SH-SY5Y (cell line): ENCODE measurements at regions not wholly inside any gene's neighbourhood (a gene's known extent, or its start where the extent isn't known, plus 50 kb on each side); places are given as distances from the start of the nearest gene placed in this dataset.

Experiments used
- GATA2 ChIP-seq: IDR thresholded peaks from 2 replicates; pipeline ENCODE4 v1.6.1; 2011; ENCODE audit warnings: mild to moderate bottlenecking, low read depth, low read length
- GATA3 ChIP-seq: IDR thresholded peaks from 2 replicates; pipeline ENCODE4 v1.6.1; 2011; ENCODE audit warnings: low read depth, mild to moderate bottlenecking, low read length, moderate library complexity

- no peak for TF ChIP-seq GATA3
- no peak for TF ChIP-seq GATA2
Measured at GRCh38 chr17:71938340-71939010, 182.3 kb upstream of the SOX9 start.

- no peak for TF ChIP-seq GATA2
- no peak for TF ChIP-seq GATA3
Measured at GRCh38 chr17:71941920-71942319, 178.9 kb upstream of the SOX9 start.

DNA sequence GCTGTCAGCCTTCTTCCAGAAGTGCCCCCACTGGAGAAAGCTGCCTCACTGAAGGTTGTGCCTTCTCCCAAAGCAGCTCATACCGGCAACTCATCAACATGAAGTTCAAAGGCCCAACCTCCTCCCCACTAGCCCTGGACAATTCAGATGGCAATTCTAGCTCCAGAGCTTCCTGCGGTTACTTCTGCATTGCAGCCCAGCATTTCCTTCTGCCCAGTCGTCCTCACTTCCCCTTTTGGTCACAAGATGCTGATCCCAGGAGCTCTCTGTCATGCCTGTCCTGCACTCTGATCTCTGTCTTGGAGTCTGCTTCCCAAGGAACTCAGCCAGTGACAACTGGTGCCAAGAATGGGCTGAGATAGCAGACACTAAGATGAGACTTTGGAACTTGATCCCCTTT is 178.2 kb upstream of the SOX9 start:
- TF ChIP-seq GATA2 (no peak), GATA3 (no peak)

- TF ChIP-seq GATA2 (no peak), GATA3 (no peak)
Measured at GRCh38 chr17:71948703-71949422, 172.0 kb upstream of the SOX9 start.

- TF ChIP-seq GATA3 (no peak), GATA2 (no peak)
Measured at GRCh38 chr17:71959154-71959553, 161.7 kb upstream of the SOX9 start.

GRCh38 chr17:71963351-71963750 is 157.5 kb upstream of the SOX9 start:
- no peak for TF ChIP-seq GATA2

DNA sequence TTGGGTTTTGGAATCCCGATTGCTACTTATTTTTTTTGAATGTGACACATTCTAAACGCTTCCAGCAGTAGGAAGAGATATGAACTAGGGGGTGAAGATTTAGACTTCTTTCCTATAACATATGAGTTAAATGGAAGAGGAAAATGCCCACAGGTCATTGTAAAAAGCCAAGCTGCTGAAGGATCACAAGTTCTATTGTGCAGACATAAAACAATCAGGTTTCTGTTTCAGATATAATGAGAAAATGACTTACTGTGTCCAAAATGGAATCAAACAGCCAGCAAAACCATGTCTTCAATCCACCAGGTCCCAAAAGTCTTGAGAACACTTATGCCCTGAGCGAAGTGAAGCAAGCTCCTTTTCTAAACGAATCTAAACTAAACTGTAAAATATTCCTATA is 157.0 kb upstream of the SOX9 start:
- TF ChIP-seq GATA3 (no peak), GATA2 (no peak)

DNA sequence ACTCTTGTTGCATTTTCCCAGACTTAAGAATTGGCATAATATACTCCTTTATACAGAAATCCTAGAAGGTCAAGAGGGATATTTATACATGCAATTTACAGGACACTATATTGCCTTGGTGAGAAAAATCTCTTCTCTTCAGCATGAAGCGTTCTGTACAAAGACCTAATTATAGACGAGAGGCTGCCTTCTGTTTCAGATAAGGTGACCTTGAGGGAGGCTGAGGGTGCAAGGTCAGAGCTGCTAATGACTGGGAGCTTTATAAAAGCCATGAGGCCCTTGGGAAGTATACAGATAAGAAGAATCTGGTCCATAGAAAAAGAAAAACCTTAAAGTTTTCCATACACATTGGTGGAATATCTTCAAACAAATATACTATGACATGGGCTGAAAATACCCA is 156.3 kb upstream of the SOX9 start:
- no peak for TF ChIP-seq GATA2
- no peak for TF ChIP-seq GATA3

- TF ChIP-seq GATA2 (no peak), GATA3 (no peak)
Measured at GRCh38 chr17:71966055-71966454, 154.8 kb upstream of the SOX9 start.

GRCh38 chr17:71966459-71967313 is 154.1 kb upstream of the SOX9 start:
- TF ChIP-seq GATA3 = no peak
- no peak for TF ChIP-seq GATA2

DNA sequence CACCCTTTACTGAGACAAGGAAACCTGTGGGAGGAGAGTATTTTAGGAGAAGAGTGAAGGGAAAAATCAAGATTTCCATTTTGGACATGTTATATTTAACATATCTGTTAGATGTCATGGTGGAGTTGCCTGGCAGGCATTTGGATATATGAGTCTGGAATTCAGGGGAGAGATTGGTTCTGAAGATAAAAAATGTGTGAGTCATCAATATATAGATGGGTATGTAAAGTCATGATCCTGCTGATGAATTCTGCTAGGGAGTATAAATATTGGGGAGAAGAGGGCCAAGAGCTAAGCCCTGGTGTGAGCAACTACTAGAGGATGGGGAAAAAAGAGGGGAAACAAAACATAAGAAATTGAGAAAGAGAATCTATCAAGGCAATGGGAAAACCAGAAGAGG is 151.3 kb upstream of the SOX9 start:
- TF ChIP-seq GATA3 = no peak
- no peak for TF ChIP-seq GATA2

DNA sequence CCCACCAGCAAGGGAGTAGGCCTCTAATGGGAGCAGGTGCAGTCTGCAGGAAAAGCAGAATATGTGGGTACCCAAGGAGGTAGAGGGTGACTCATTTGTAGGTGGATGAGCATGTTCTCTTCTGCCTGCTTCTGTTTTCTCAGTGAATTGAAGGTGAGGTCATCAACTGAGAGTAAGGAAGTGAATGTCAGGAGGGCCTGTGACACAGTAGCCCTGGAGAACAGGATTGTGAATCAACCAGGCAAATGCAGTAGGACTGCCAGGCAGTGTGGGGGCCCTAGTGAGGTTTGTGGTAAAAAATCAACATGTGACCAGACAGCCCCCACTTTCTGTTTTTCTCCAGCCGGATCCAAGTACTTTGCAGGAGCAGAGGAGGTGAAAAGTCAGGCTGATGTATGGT is 150.5 kb upstream of the SOX9 start:
- no peak for TF ChIP-seq GATA3
- TF ChIP-seq GATA2 = no peak

DNA sequence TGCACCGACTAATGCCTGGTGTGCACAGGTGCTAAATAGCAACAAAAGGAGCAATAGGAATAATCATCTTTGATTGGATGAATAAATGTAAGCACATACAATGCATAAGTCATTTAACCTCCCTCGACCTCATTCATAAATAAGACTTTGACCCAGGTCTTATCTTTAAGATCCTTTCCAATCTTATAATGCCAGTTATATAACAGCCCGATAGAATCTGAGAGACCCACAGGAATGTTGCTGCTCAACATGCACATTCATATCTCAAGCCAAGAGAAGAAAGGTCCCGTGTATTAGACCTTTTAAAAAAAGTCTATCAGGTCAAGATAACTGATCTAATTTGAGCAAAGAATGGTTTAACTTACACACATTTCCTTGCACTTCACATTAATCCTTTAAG is 146.8 kb upstream of the SOX9 start:
- no peak for TF ChIP-seq GATA3

GRCh38 chr17:71975331-71975801 is 145.5 kb upstream of the SOX9 start:
- TF ChIP-seq GATA3 = no peak
